Right lobe of liver (tissue), 6 donors: ENCODE measurements at regions not wholly inside any gene's neighbourhood (a gene's known extent, or its start where the extent isn't known, plus 50 kb on each side); places are given as distances from the start of the nearest gene placed in this dataset.

ENCODE experiments used
- ATAC-seq, 4 donors: fragments of 200-7000 bp; cut with Tn5 transposase; one replicate each; pipeline ENCODE4 v1.9.1; 2020; ENCODE audit warnings: mild to moderate bottlenecking in 4 of 4, moderate library complexity in 4 of 4
- DNase-seq, 3 donors: peaks; one replicate each; pipeline ENCODE4 v3.0.0-alpha.2; 2020
- H3K27ac ChIP-seq, 3 donors: fragments of 200-600 bp; one replicate each; pipeline ENCODE4 v1.8.0; 2022
- H3K27me3 ChIP-seq, 2 donors: fragments of 200-600 bp; one replicate each; pipeline ENCODE4 v1.8.0; 2022
- H3K36me3 ChIP-seq, 4 donors: fragments of 200-600 bp; sonication (generic) in 1 of 4; one replicate each; pipeline versions ENCODE4 v1.5.1 to v1.8.0; 2017 to 2022; ENCODE audit warnings: control low read depth in 1 of 4
- H3K4me1 ChIP-seq, 4 donors: fragments of 200-600 bp; sonication (generic) in 1 of 4; one replicate each; pipeline versions ENCODE4 v1.5.1 to v1.8.0; 2017 to 2022; ENCODE audit warnings: control low read depth in 1 of 4
- H3K4me3 ChIP-seq, 3 donors: fragments of 200-600 bp; one replicate each; pipeline ENCODE4 v1.8.0; 2022
- H3K9me3 ChIP-seq, 4 donors: fragments of 200-600 bp; sonication (generic) in 1 of 4; one replicate each; pipeline versions ENCODE4 v1.5.1 to v1.8.0; 2017 to 2022; ENCODE audit warnings: control low read depth in 1 of 4
- CTCF ChIP-seq, 4 donors: fragments of 200-600 bp in 3 of 4; fragments of 450-650 bp in 1 of 4; IDR thresholded peaks; one replicate each; pipeline versions ENCODE4 v1.5.1 to v1.8.0; 2016 to 2022; ENCODE audit warnings: antibody characterized with exemption in 4 of 4, mild to moderate bottlenecking in 2 of 4
- POLR2A ChIP-seq: fragments of 450-650 bp; IDR thresholded peaks from one replicate; pipeline ENCODE4 v1.6.1; 2017; ENCODE audit warnings: antibody characterized with exemption, mild to moderate bottlenecking
- WGBS: methylation state at CpG from one replicate; pipeline ENCODE4 v1.1.6; 2018; ENCODE audit warnings: low coverage, low lambda C conversion rate; ENCODE audit not compliant: insufficient coverage; ENCODE audit errors: missing lambda C conversion rate; 5-methylcytosine and 5-hydroxymethylcytosine counted together
- intact Hi-C, 2 donors: fragments of 100-400 bp; cut with DNase I; formaldehyde crosslinking; loops; one replicate each; pipeline versions ENCODE4 v1.11.2 to v1.14.1; 2022
- donor health status: DM: no; HTN: yes; CAD: no.
- donor health status: DM: no; HTN: no; CAD: no.
- donor health status: DM: no; HTN: no; CAD: no.
- donor health status: DM: no; HTN: yes; CAD: no.
- donor health status: DM: no; HTN: yes; CAD: no.

- H3K4me1 ChIP-seq: no peaks in the 10 kb centered on the region
- ATAC-seq (no peak), DNase-seq (no peak)
- H3K9me3 ChIP-seq: no peaks in the 10 kb centered on the region
- TF ChIP-seq POLR2A (no peak), CTCF (IDR thresholded peaks at IDR 0.05) (no peak)
- no peak overlapping the region for H3K4me3 ChIP-seq
- WGBS: 82% methylated on average over 1 of the region's 1 CpG
- H3K27me3 ChIP-seq: no peaks in the 10 kb centered on the region
- no peaks in the 10 kb centered on the region for H3K36me3 ChIP-seq
- H3K27ac ChIP-seq: no peak overlapping the region
- intact Hi-C loops: no loop called here
Observed at GRCh38 chr4:162509333-162509732, 345.5 kb upstream of the FSTL5 start.

- no peaks in the 10 kb centered on the region for H3K36me3 ChIP-seq
- WGBS: 86% methylated on average over 2 of the region's 2 CpGs
Observed at GRCh38 chr4:162506253-162506652, 342.5 kb upstream of the FSTL5 start.

GRCh38 chr4:162503868-162504267 lies 340.1 kb upstream of the FSTL5 start:
- Histone ChIP-seq H3K4me1 (no peaks in the 10 kb centered on the region), H3K9me3 (no peaks in the 10 kb centered on the region), H3K36me3 (no peaks in the 10 kb centered on the region), H3K27me3 (no peaks in the 10 kb centered on the region), H3K4me3 (no peak overlapping the region), H3K27ac (no peak overlapping the region)
- 56% methylated on average over 2 of the region's 4 CpGs for WGBS
- ATAC-seq: no peak
- no peak for DNase-seq
- TF ChIP-seq POLR2A (no peak), CTCF (IDR thresholded peaks at IDR 0.05) (no peak)
- intact Hi-C loops: no loop called here

More at GRCh38 chr4:162506253-162506652, 342.5 kb upstream of the FSTL5 start:
- no peak for TF ChIP-seq POLR2A
- TF ChIP-seq CTCF (IDR thresholded peaks at IDR 0.05): no peak
- no peak for ATAC-seq
- H3K4me1 ChIP-seq: no peaks in the 10 kb centered on the region
- H3K27ac ChIP-seq: no peak overlapping the region
- H3K27me3 ChIP-seq: no peaks in the 10 kb centered on the region
- no peaks in the 10 kb centered on the region for H3K9me3 ChIP-seq
- H3K4me3 ChIP-seq: no peak overlapping the region
- no peak for DNase-seq
- intact Hi-C loops: no loop called here

GRCh38 chr4:162502109-162502508 lies 338.3 kb upstream of the FSTL5 start:
- no peaks in the 10 kb centered on the region for H3K27me3 ChIP-seq
- no peaks in the 10 kb centered on the region for H3K9me3 ChIP-seq
- TF ChIP-seq CTCF (IDR thresholded peaks at IDR 0.05) (no peak), POLR2A (no peak)
- DNase-seq: no peak
- no peak overlapping the region for H3K4me3 ChIP-seq
- no peak for ATAC-seq
- intact Hi-C loops: no loop called here
- H3K36me3 ChIP-seq: no peaks in the 10 kb centered on the region
- no peak overlapping the region for H3K27ac ChIP-seq
- H3K4me1 ChIP-seq: peaks cover 0 to 6% (median 0%) of the 10 kb centered on the region in 4 donors

GRCh38 chr4:162499478-162499877 lies 335.7 kb upstream of the FSTL5 start:
- H3K9me3 ChIP-seq: no peaks in the 10 kb centered on the region
- H3K4me1 ChIP-seq: peaks cover 0 to 6% (median 0%) of the 10 kb centered on the region in 4 donors
- DNase-seq (no peak), ATAC-seq (peak; percentile 31 to 46 (median 38))
- intact Hi-C loops: no loop called here
- H3K27me3 ChIP-seq: no peaks in the 10 kb centered on the region
- no peak overlapping the region for H3K4me3 ChIP-seq
- 33% methylated on average over 1 of the region's 1 CpG for WGBS
- no peak overlapping the region for H3K27ac ChIP-seq
- H3K36me3 ChIP-seq: no peaks in the 10 kb centered on the region
- TF ChIP-seq POLR2A (no peak), CTCF (IDR thresholded peaks at IDR 0.05) (peak; percentile 17 to 48 (median 42))
